Gastroesophageal sphincter (tissue), 4 donors: ENCODE measurements at regions not wholly inside any gene's neighbourhood (a gene's known extent, or its start where the extent isn't known, plus 50 kb on each side); places are given as distances from the start of the nearest gene placed in this dataset.

Experiments used
- ATAC-seq: fragments of 150-250 bp; one replicate; pipeline ENCODE4 v1.9.1; 2016; ENCODE audit warnings: mild to moderate bottlenecking, moderate library complexity
- H3K27ac ChIP-seq, 4 donors: fragments of 200-600 bp; sonication (generic) in 3 of 4; 1 replicate in 3 of 4; 2 replicates in 1 of 4; pipeline ENCODE4 v1.5.1; 2016 to 2019
- H3K27me3 ChIP-seq: fragments of 200-600 bp; sonication (generic); one replicate; pipeline ENCODE4 v1.5.1; 2019
- H3K36me3 ChIP-seq, 2 donors: fragments of 200-600 bp; sonication (generic); one replicate each; pipeline ENCODE4 v1.5.1; 2019; ENCODE audit warnings: control low read depth in 1 of 2
- H3K4me1 ChIP-seq, 3 donors: fragments of 200-600 bp; sonication (generic); 1 replicate in 2 of 3; 2 replicates in 1 of 3; pipeline ENCODE4 v1.5.1; 2016 to 2019; ENCODE audit warnings: control low read depth in 2 of 3
- H3K4me3 ChIP-seq, 2 donors: fragments of 200-600 bp; sonication (generic); one replicate each; pipeline ENCODE4 v1.5.1; 2019; ENCODE audit warnings: mild to moderate bottlenecking in 1 of 2, moderate library complexity in 1 of 2
- H3K9me3 ChIP-seq, 3 donors: fragments of 200-600 bp; sonication (generic); one replicate each; pipeline ENCODE4 v1.5.1; 2017 to 2019; ENCODE audit warnings: control low read depth in 2 of 3
- EP300 ChIP-seq: sonication (generic); formaldehyde crosslinking; IDR thresholded peaks from one replicate; pipeline ENCODE4 v1.6.1; 2017; ENCODE audit warnings: antibody characterized with exemption, mild to moderate bottlenecking
- POLR2A ChIP-seq, 2 donors: fragments of 450-650 bp; IDR thresholded peaks; one replicate each; pipeline ENCODE4 v1.6.1; 2017; ENCODE audit warnings: antibody characterized with exemption in 2 of 2, mild to moderate bottlenecking in 2 of 2, moderate library complexity in 1 of 2
- POLR2AphosphoS5 ChIP-seq: sonication (generic); formaldehyde crosslinking; IDR thresholded peaks from one replicate; pipeline ENCODE4 v1.6.1; 2017; ENCODE audit warnings: antibody characterized with exemption
- WGBS, 2 donors: methylation state at CpG; one replicate each; pipeline ENCODE4 v1.1.5; 2018; ENCODE audit warnings: low coverage in 1 of 2; 5-methylcytosine and 5-hydroxymethylcytosine counted together
- TF ChIP-seq, protein P1 (sequence below), 4 experiments: fragments of 200-600 bp in 2 of 4; fragments of 450-650 bp in 2 of 4; sonication (generic) in 1 of 4; IDR thresholded peaks; one replicate each; pipeline ENCODE4 v1.5.1; 2017 to 2019; ENCODE audit warnings: antibody characterized with exemption in 4 of 4, mild to moderate bottlenecking in 2 of 4, moderate library complexity in 2 of 4

DNA sequence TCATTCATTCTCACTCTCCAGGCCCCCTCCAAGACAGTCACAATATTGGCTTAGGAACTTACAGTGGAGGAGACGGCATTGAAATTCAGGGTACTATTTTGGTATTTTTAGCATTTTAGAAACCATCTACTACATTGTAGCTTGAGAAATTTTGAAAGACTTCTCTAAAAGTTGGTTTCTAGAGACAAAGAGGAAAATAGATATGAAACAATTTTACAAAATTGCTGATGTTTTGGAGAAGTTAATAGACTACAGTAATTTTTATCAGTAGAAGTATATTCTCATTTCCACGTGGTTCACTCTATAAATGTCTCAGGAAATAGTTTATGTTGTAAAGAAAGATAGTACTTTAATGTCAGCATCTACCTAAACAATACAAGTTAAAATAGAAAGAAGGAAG lies 63.2 kb upstream of the ZSWIM6 start:
- WGBS, 2 donors = 31 to 34% methylated on average over 2 of the region's 2 CpGs
- H3K27ac ChIP-seq = no peak overlapping the region
- ATAC-seq = no peak
- H3K27me3 ChIP-seq = no peaks in the 10 kb centered on the region
- H3K9me3 ChIP-seq = no peaks in the 10 kb centered on the region
- no peak for TF ChIP-seq POLR2AphosphoS5
- no peak for TF ChIP-seq POLR2A (IDR thresholded peaks at IDR 0.05)
- TF ChIP-seq, protein P1, sequence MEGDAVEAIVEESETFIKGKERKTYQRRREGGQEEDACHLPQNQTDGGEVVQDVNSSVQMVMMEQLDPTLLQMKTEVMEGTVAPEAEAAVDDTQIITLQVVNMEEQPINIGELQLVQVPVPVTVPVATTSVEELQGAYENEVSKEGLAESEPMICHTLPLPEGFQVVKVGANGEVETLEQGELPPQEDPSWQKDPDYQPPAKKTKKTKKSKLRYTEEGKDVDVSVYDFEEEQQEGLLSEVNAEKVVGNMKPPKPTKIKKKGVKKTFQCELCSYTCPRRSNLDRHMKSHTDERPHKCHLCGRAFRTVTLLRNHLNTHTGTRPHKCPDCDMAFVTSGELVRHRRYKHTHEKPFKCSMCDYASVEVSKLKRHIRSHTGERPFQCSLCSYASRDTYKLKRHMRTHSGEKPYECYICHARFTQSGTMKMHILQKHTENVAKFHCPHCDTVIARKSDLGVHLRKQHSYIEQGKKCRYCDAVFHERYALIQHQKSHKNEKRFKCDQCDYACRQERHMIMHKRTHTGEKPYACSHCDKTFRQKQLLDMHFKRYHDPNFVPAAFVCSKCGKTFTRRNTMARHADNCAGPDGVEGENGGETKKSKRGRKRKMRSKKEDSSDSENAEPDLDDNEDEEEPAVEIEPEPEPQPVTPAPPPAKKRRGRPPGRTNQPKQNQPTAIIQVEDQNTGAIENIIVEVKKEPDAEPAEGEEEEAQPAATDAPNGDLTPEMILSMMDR (IDR thresholded peaks at IDR 0.05) = no peak
- no peak for TF ChIP-seq EP300
- no peak overlapping the region for H3K4me3 ChIP-seq
- H3K4me1 ChIP-seq = no peaks in the 10 kb centered on the region
- H3K36me3 ChIP-seq = no peaks in the 10 kb centered on the region

- Histone ChIP-seq H3K36me3 (no peaks in the 10 kb centered on the region), H3K4me1 (peaks cover 0 to 14% (median 0%) of the 10 kb centered on the region in 3 donors), H3K27me3 (no peaks in the 10 kb centered on the region), H3K9me3 (no peaks in the 10 kb centered on the region), H3K27ac (no peak overlapping the region), H3K4me3 (no peak overlapping the region)
- no peak for TF ChIP-seq POLR2A (IDR thresholded peaks at IDR 0.05)
- no peak for TF ChIP-seq POLR2AphosphoS5
- TF ChIP-seq, protein P1 (IDR thresholded peaks at IDR 0.05) = no peak
- TF ChIP-seq EP300 = no peak
- ATAC-seq = no peak
- WGBS, 2 donors = no CpG with 5 or more reads among the region's 7 CpGs
Measured at GRCh38 chr5:61270510-61271165, 61.4 kb upstream of the ZSWIM6 start.

GRCh38 chr5:61272688-61273087 lies 59.4 kb upstream of the ZSWIM6 start:
- H3K9me3 ChIP-seq = no peaks in the 10 kb centered on the region
- peaks cover 0 to 20% (median 0%) of the 10 kb centered on the region in 3 donors for H3K4me1 ChIP-seq
- no peak overlapping the region for H3K4me3 ChIP-seq
- no peak overlapping the region for H3K27ac ChIP-seq
- TF ChIP-seq, protein P1 (IDR thresholded peaks at IDR 0.05) = no peak
- TF ChIP-seq POLR2AphosphoS5 = no peak
- no peak for TF ChIP-seq EP300
- TF ChIP-seq POLR2A (IDR thresholded peaks at IDR 0.05) = no peak
- no peaks in the 10 kb centered on the region for H3K27me3 ChIP-seq
- no peaks in the 10 kb centered on the region for H3K36me3 ChIP-seq
- ATAC-seq = no peak
- 80 to 91% methylated on average over 2 of the region's 2 CpGs for WGBS, 2 donors

DNA sequence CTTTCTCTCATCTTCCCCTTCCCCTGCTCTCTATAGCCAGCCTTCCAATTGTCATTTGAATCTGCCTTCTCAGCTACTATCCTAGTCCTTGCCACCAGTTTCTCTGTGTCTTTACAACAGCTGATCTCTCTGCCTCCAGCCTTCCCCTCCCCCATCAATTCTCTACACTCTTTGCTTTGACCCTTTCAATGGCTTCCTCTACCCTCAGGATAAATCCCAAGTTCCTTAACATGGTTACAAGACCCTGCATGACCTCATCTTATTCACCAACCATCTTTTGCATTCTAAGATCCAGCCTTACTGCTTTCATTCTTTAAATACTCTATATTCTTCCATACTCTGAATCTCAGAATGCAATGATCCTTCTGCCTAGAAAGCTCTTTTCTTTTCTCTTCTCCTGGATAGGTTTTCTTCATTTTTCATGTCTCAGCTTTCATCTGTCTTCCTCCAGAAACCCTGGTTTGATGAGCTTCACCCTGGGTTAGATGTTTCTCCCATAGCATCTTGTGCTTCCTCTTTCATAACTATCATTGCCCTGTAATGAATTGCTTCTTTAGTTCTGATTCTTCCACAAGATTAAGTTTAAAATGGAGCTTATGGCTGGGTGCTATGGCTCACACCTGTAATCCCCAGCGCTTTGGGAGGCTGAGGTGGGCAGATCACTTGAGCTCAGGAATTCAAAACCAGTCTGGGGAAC lies 58.6 kb upstream of the ZSWIM6 start:
- H3K4me3 ChIP-seq = no peak overlapping the region
- H3K9me3 ChIP-seq = no peaks in the 10 kb centered on the region
- H3K4me1 ChIP-seq = peaks cover 0 to 20% (median 0%) of the 10 kb centered on the region in 3 donors
- no peaks in the 10 kb centered on the region for H3K27me3 ChIP-seq
- H3K36me3 ChIP-seq = no peaks in the 10 kb centered on the region
- no peak for TF ChIP-seq EP300
- TF ChIP-seq POLR2A (IDR thresholded peaks at IDR 0.05) = no peak
- no peak for ATAC-seq
- H3K27ac ChIP-seq = no peak overlapping the region
- WGBS, 2 donors = no CpG with 5 or more reads among the region's 1 CpG

GRCh38 chr5:61274511-61274911 lies 57.5 kb upstream of the ZSWIM6 start:
- no peaks in the 10 kb centered on the region for H3K27me3 ChIP-seq
- no peak overlapping the region for H3K4me3 ChIP-seq
- no peaks in the 10 kb centered on the region for H3K36me3 ChIP-seq
- H3K9me3 ChIP-seq = no peaks in the 10 kb centered on the region
- TF ChIP-seq POLR2A (IDR thresholded peaks at IDR 0.05) (no peak), EP300 (no peak), POLR2AphosphoS5 (no peak)
- TF ChIP-seq, protein P1 (IDR thresholded peaks at IDR 0.05) = no peak
- peaks cover 0 to 20% (median 0%) of the 10 kb centered on the region in 3 donors for H3K4me1 ChIP-seq
- peak overlapping the region in 1 of 4 donors; percentile 23 for H3K27ac ChIP-seq
- ATAC-seq = no peak
